OCI-LY3 (cell line): ENCODE measurements at regions not wholly inside any gene's neighbourhood (a gene's known extent, or its start where the extent isn't known, plus 50 kb on each side); places are given as distances from the start of the nearest gene placed in this dataset.
"Not testable (repeated sequence)": the region's sequence is repeated elsewhere in the genome, so short reads cannot be mapped to it uniquely, and the experiment has no call there.

ENCODE experiments used
- H2AFZ ChIP-seq: fragments of 200-600, 300-600 bp; shearing (Covaris generic); 2 replicates; pipeline ENCODE4 v1.6.0; 2014; ENCODE audit warnings: antibody characterized with exemption, low read depth, low read length
- H3K27ac ChIP-seq: fragments of 200-600, 300-600 bp; sonication (generic); 2 replicates; pipeline ENCODE4 v1.5.1; 2014; ENCODE audit warnings: mild to moderate bottlenecking, low read length, moderate library complexity, mixed read lengths
- H3K27me3 ChIP-seq: fragments of 200-600, 300-600 bp; sonication (generic); 2 replicates; pipeline ENCODE4 v1.6.1; 2014; ENCODE audit warnings: low read depth, low read length, mixed read lengths
- H3K36me3 ChIP-seq: fragments of 200-600, 300-600 bp; sonication (generic); replicated peaks from 2 replicates; pipeline ENCODE3; 2014; ENCODE audit warnings: low read depth, low read length, mixed read lengths
- H3K4me1 ChIP-seq: fragments of 300-600, 200-600 bp; sonication (generic); 2 replicates; pipeline ENCODE4 v1.6.1; 2014; ENCODE audit warnings: low read length, mixed read lengths
- H3K4me2 ChIP-seq: fragments of 200-600, 300-600 bp; sonication (generic); 2 replicates; pipeline ENCODE4 v1.6.1; 2014; ENCODE audit warnings: low read length, mixed read lengths
- H3K4me3 ChIP-seq: fragments of 300-600, 200-600 bp; sonication (generic); 2 replicates; pipeline ENCODE4 v1.5.1; 2014; ENCODE audit warnings: antibody characterized with exemption, mild to moderate bottlenecking, low read length, moderate library complexity
- H3K79me2 ChIP-seq: fragments of 300-600, 200-600 bp; shearing (Covaris generic); 2 replicates; pipeline ENCODE4 v1.6.1; 2014; ENCODE audit warnings: mild to moderate bottlenecking, low read length, mixed read lengths
- H3K9ac ChIP-seq: fragments of 300-600, 200-600 bp; shearing (Covaris generic); 2 replicates; pipeline ENCODE4 v1.6.0; 2014; ENCODE audit warnings: mild to moderate bottlenecking, low read length, moderate library complexity
- H3K9me3 ChIP-seq: fragments of 200-600, 300-600 bp; shearing (Covaris generic); 2 replicates; pipeline ENCODE4 v1.6.1; 2014; ENCODE audit warnings: low read length, mixed read lengths; ENCODE audit not compliant: insufficient read depth
- H4K20me1 ChIP-seq: fragments of 200-600, 300-600 bp; sonication (generic); 2 replicates; pipeline ENCODE4 v1.6.1; 2016; ENCODE audit warnings: low read length, mixed read lengths; ENCODE audit not compliant: insufficient read depth
- EZH2phosphoT487 ChIP-seq: fragments of 200-600 bp; shearing (Covaris generic); IDR thresholded peaks from 2 replicates; pipeline ENCODE4 v1.6.1; 2018; ENCODE audit warnings: antibody characterized with exemption, mixed run types, low read depth
- TF ChIP-seq, protein P1 (sequence below): fragments of 200-600, 300-600 bp; sonication (generic); IDR thresholded peaks from 2 replicates; pipeline ENCODE4 v1.5.1; 2014; ENCODE audit warnings: antibody characterized with exemption, low read length, low read depth

DNA sequence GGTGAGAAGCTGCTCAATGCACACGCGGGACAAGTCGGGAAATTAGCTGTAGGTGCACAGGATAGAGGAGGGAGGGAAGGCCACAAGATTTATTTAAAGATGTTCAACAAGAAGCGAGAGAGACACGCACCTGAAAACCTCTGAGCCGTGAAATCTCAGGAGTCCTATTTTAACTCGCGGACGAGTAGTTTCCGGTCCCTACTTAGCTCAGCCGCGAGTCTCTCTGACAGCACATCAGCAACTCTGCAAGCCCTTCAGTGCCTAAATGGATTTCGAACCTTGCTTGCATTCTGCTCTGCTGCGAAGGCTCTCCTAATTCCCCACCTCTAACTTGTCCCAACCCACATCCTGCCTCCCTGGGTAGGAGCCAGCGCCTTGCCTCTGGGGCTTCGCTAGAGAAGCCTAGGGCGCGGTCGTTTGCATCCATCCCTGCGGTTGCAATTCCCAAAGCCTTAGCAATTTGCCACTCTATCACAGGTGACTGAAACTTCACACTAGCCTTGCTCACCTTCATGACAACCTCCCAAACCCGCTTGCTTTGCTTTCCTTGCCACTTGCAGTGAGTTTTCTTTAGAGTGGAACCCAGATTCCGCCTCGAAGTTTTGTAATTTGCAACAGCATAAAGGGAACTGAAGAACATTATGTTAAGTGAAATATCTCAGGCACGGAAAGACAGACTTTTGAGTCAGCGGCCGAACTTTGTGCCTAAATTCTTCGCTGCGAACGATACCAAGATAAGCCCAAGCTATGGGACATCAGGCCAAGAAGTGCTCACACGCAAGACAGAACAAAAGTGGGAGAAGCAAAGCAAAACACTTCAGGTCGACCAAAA lies 202.8 kb downstream of the KDM5D start:
- no peaks in the 10 kb centered on the region for H3K36me3 ChIP-seq
- H3K27ac ChIP-seq = 0 out of 2 replicates have a peak overlapping the region, but pooled peaks have one; percentile 21
- no peaks in the 10 kb centered on the region for H3K79me2 ChIP-seq
- H4K20me1 ChIP-seq = no peaks in the 10 kb centered on the region
- no peak for TF ChIP-seq EZH2phosphoT487
- TF ChIP-seq, protein P1, sequence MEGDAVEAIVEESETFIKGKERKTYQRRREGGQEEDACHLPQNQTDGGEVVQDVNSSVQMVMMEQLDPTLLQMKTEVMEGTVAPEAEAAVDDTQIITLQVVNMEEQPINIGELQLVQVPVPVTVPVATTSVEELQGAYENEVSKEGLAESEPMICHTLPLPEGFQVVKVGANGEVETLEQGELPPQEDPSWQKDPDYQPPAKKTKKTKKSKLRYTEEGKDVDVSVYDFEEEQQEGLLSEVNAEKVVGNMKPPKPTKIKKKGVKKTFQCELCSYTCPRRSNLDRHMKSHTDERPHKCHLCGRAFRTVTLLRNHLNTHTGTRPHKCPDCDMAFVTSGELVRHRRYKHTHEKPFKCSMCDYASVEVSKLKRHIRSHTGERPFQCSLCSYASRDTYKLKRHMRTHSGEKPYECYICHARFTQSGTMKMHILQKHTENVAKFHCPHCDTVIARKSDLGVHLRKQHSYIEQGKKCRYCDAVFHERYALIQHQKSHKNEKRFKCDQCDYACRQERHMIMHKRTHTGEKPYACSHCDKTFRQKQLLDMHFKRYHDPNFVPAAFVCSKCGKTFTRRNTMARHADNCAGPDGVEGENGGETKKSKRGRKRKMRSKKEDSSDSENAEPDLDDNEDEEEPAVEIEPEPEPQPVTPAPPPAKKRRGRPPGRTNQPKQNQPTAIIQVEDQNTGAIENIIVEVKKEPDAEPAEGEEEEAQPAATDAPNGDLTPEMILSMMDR = no peak
- H3K9ac ChIP-seq = peak overlapping the region; percentile 44; the same call in 1 of the 2 replicates
- H2AFZ ChIP-seq = peak overlapping the region; percentile 70; the same call in 1 of the 2 replicates
- H3K27me3 ChIP-seq = peaks cover 25% of the 10 kb centered on the region
- H3K4me1 ChIP-seq = peaks cover 20% of the 10 kb centered on the region
- peak overlapping the region; percentile 100 for H3K4me2 ChIP-seq
- H3K4me3 ChIP-seq = peak overlapping the region; percentile 86
- no peaks in the 10 kb centered on the region for H3K9me3 ChIP-seq

DNA sequence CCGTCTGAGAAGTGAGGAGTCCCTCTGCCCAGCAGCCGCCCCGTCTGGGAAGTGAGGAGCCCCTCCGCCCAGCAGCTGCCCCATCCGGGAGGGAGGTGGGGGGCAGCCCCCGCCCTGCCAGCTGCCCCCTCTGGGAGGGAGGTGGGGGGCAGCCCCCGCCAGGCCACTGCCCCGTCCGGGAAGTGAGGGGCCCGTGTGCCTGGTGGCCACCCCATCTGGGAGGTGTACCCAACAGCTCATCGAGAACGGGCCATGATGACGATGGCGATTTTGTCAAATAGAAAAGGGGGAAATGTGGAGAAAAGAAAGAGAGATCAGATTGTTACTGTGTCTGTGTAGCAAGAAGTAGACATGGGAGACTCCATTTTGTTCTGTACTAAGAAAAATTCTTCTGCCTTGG lies 208.8 kb downstream of the KDM5D start:
- not testable (repeated sequence) for H3K36me3 ChIP-seq, H3K9ac ChIP-seq, H3K4me3 ChIP-seq, H2AFZ ChIP-seq, H3K4me1 ChIP-seq, H3K27ac ChIP-seq, H4K20me1 ChIP-seq, H3K4me2 ChIP-seq, H3K27me3 ChIP-seq, H3K9me3 ChIP-seq, H3K79me2 ChIP-seq

DNA sequence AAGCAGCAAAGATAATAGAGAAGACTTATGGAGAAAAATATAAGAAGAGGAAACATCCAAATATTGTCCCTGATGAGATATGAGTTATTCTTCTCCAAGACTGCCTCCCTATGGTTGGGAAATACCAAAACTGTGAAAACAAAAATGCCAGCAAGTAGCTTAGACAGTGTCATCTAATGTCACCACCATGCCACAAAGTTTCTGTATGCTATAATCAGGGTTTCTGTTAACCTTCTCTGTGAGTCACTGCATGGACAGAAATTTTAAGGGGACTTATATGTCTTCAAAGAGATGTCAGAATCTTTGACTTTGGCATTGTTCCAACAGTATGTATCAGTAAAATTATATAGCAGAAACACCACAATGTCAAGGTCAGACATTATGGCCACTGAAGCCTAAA lies 222.6 kb downstream of the KDM5D start:
- no peak for TF ChIP-seq EZH2phosphoT487
- TF ChIP-seq, protein P1 = no peak
- Histone ChIP-seq H3K4me1 (no peaks in the 10 kb centered on the region), H3K36me3 (no peaks in the 10 kb centered on the region), H3K4me3 (no peak overlapping the region), H2AFZ (no peak overlapping the region), H3K27me3 (no peaks in the 10 kb centered on the region), H3K4me2 (no peak overlapping the region), H4K20me1 (no peaks in the 10 kb centered on the region), H3K27ac (no peak overlapping the region), H3K9me3 (no peaks in the 10 kb centered on the region), H3K9ac (no peak overlapping the region), H3K79me2 (no peaks in the 10 kb centered on the region)

DNA sequence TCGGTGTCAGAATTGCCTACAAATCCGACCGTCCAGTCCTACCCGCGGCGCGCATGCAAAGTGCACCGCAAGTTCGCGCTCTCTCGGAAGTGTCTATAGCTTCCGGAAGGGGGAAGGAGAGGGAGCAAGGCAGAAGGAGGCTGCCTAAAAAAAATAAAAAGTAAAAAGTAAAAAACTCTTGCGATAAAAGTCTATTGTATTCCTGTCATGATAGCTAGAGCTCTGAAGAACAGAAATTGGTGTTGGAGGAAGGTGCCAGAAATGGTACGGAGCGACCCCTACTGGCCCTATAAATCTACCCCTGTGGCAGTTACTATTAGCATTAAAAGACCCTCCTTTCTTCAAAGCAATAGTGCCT lies 241.5 kb downstream of the KDM5D start:
- H3K9ac ChIP-seq = no peak overlapping the region

More for the DNA sequence above, 241.5 kb downstream of the KDM5D start:
- H3K79me2 ChIP-seq = no peaks in the 10 kb centered on the region
- no peak overlapping the region for H2AFZ ChIP-seq
- no peaks in the 10 kb centered on the region for H4K20me1 ChIP-seq
- no peak overlapping the region for H3K27ac ChIP-seq
- no peaks in the 10 kb centered on the region for H3K36me3 ChIP-seq
- H3K4me2 ChIP-seq = no peak overlapping the region
- H3K27me3 ChIP-seq = no peaks in the 10 kb centered on the region
- H3K4me3 ChIP-seq = no peak overlapping the region
- TF ChIP-seq, protein P1 = no peak
- H3K9me3 ChIP-seq = no peaks in the 10 kb centered on the region
- H3K4me1 ChIP-seq = no peaks in the 10 kb centered on the region
